MM.1S (cell line): ENCODE measurements at regions not wholly inside any gene's neighbourhood (a gene's known extent, or its start where the extent isn't known, plus 50 kb on each side); places are given as distances from the start of the nearest gene placed in this dataset.
"Not testable (repeated sequence)": the region's sequence is repeated elsewhere in the genome, so short reads cannot be mapped to it uniquely, and the experiment has no call there.

ENCODE experiments used
- EZH2 ChIP-seq: fragments of 300-600 bp; sonication (generic); optimal IDR thresholded peaks from 2 replicates; pipeline ENCODE3; 2017; ENCODE audit warnings: low read depth, mild to moderate bottlenecking, antibody characterized with exemption, low read length, mixed read lengths
- EZH2phosphoT487 ChIP-seq: fragments of 300-600 bp; sonication (generic); IDR thresholded peaks from 2 replicates; pipeline ENCODE4 v1.6.1; 2018; ENCODE audit warnings: antibody characterized with exemption, low read length
- TF ChIP-seq, protein P1 (sequence below): fragments of 300-600 bp; sonication (generic); IDR thresholded peaks from 2 replicates; pipeline ENCODE4 v1.5.1; 2016; ENCODE audit warnings: antibody characterized with exemption, low read length, mixed read lengths

DNA sequence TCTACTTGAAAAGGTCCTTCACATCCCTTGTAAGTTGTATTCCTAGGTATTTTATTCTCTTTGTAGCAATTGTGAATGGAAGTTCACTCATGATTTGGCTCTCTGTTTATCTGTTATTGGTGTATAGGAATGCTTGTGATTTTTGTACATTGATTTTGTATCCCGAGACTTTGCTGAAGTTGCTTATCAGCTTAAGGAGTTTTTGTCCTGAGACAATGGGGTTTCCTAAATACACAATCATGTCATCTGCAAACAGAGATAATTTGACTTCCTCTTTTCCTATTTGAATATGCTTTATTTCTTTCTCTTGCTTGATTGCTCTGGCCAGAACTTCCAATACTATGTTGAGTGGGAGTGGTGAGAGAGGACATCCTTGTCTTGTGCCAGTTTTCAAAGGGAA is 69.8 kb upstream of the MYRIP start:
- TF ChIP-seq, protein P1, sequence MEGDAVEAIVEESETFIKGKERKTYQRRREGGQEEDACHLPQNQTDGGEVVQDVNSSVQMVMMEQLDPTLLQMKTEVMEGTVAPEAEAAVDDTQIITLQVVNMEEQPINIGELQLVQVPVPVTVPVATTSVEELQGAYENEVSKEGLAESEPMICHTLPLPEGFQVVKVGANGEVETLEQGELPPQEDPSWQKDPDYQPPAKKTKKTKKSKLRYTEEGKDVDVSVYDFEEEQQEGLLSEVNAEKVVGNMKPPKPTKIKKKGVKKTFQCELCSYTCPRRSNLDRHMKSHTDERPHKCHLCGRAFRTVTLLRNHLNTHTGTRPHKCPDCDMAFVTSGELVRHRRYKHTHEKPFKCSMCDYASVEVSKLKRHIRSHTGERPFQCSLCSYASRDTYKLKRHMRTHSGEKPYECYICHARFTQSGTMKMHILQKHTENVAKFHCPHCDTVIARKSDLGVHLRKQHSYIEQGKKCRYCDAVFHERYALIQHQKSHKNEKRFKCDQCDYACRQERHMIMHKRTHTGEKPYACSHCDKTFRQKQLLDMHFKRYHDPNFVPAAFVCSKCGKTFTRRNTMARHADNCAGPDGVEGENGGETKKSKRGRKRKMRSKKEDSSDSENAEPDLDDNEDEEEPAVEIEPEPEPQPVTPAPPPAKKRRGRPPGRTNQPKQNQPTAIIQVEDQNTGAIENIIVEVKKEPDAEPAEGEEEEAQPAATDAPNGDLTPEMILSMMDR = not testable (repeated sequence)
- TF ChIP-seq EZH2phosphoT487, EZH2: not testable (repeated sequence)
